SU-DHL-6 (cell line): ENCODE measurements at regions not wholly inside any gene's neighbourhood (a gene's known extent, or its start where the extent isn't known, plus 50 kb on each side); places are given as distances from the start of the nearest gene placed in this dataset.

Experiments
- H2AFZ ChIP-seq: fragments of 200-600 bp; sonication (generic); 2 replicates; pipeline ENCODE4 v1.6.1; 2014; ENCODE audit warnings: low read depth, mild to moderate bottlenecking, moderate library complexity, mixed read lengths, antibody characterized with exemption, low read length; ENCODE audit not compliant: severe bottlenecking
- H3F3A ChIP-seq: fragments of 200-600 bp; shearing (Covaris generic); 2 replicates; pipeline ENCODE4 v1.6.0; 2016; ENCODE audit warnings: antibody characterized with exemption, mild to moderate bottlenecking; ENCODE audit not compliant: insufficient read depth
- H3K27ac ChIP-seq: fragments of 200-600 bp; sonication (generic); 2 replicates; pipeline ENCODE4 v1.5.1; 2016; ENCODE audit warnings: low read depth, mild to moderate bottlenecking, low read length, moderate library complexity, mixed read lengths
- H3K27me3 ChIP-seq: fragments of 200-600 bp; sonication (generic), shearing (Covaris generic); 2 replicates; pipeline ENCODE4 v1.6.0; 2014; ENCODE audit warnings: mild to moderate bottlenecking, low read length
- H3K36me3 ChIP-seq: fragments of 200-600 bp; sonication (generic); 2 replicates; pipeline ENCODE4 v1.6.1; 2014; ENCODE audit warnings: mild to moderate bottlenecking, low read length, mixed read lengths
- H3K4me2 ChIP-seq: fragments of 300-600, 200-600 bp; shearing (Covaris generic), sonication (generic); 2 replicates; pipeline ENCODE4 v1.6.0; 2014; ENCODE audit warnings: low read length, low read depth, mild to moderate bottlenecking; ENCODE audit not compliant: poor library complexity, severe bottlenecking
- H3K4me3 ChIP-seq: fragments of 200-600 bp; sonication (generic); 2 replicates; pipeline ENCODE4 v1.5.1; 2014; ENCODE audit warnings: antibody characterized with exemption, low read length, mild to moderate bottlenecking, mixed read lengths; ENCODE audit not compliant: insufficient read depth, poor library complexity, severe bottlenecking
- H3K79me2 ChIP-seq: fragments of 200-600 bp; sonication (generic); 2 replicates; pipeline ENCODE4 v1.6.1; 2014; ENCODE audit warnings: mild to moderate bottlenecking, low read length, moderate library complexity; ENCODE audit not compliant: insufficient read depth
- H3K9ac ChIP-seq: fragments of 200-600 bp; sonication (generic); 2 replicates; pipeline ENCODE4 v1.7.0; 2014; ENCODE audit warnings: mild to moderate bottlenecking, low read length
- H3K9me2 ChIP-seq: fragments of 200-600 bp; sonication (generic); replicated peaks from 2 replicates; pipeline ENCODE4 v1.6.1; 2014; ENCODE audit warnings: low read length; ENCODE audit not compliant: insufficient read depth
- H3K9me3 ChIP-seq: fragments of 200-600 bp; sonication (generic); 2 replicates; pipeline ENCODE4 v1.6.1; 2014; ENCODE audit warnings: low read length, mixed read lengths; ENCODE audit not compliant: insufficient read depth
- H4K20me1 ChIP-seq: fragments of 200-600 bp; sonication (generic); 2 replicates; pipeline ENCODE4 v1.6.1; 2014; ENCODE audit warnings: low read depth, mild to moderate bottlenecking, antibody characterized with exemption, low read length, moderate library complexity, mixed read lengths
- CTCF ChIP-seq: fragments of 200-600 bp; sonication (generic); IDR thresholded peaks from one replicate; pipeline ENCODE4 v1.5.1; 2017; ENCODE audit warnings: antibody characterized with exemption, mild to moderate bottlenecking, low read length, moderate library complexity; ENCODE audit not compliant: insufficient read depth, poor library complexity, severe bottlenecking
- EZH2phosphoT487 ChIP-seq: fragments of 200-600 bp; sonication (generic), shearing (Covaris generic); conservative IDR thresholded peaks from 2 replicates; pipeline ENCODE4 v1.6.1; 2018; ENCODE audit warnings: mild to moderate bottlenecking, antibody characterized with exemption, low read length, moderate library complexity, mixed read lengths

DNA sequence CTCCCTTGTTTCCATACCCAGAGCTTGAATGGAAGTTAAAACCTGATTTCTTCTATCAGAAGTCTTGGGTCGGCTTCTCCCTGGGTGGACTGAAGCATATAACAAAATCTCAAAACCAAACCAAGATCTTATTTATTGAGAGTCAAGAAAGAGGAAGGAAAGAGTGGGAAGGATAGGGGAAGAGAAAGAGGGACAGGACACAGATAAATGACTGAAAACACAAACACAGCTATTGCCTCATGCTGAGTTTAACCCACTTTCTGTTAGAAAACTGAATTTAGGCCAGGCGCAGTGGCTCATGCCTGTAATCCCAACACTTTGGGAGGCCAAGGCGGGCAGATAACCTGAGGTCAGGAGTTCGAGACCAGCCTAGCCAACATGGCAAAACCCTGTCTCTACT, 92.9 kb downstream of the PALM2AKAP2 start:
- TF ChIP-seq EZH2phosphoT487 (no peak), CTCF (no peak)
- Histone ChIP-seq H2AFZ (no peak overlapping the region), H3K9me3 (no peaks in the 10 kb centered on the region), H4K20me1 (no peaks in the 10 kb centered on the region), H3K36me3 (no peaks in the 10 kb centered on the region), H3K9ac (no peak overlapping the region), H3K27me3 (no peaks in the 10 kb centered on the region), H3K27ac (no peak overlapping the region), H3F3A (no peaks in the 10 kb centered on the region), H3K4me2 (no peak overlapping the region), H3K79me2 (no peaks in the 10 kb centered on the region), H3K9me2 (no peaks in the 10 kb centered on the region), H3K4me3 (no peak overlapping the region)

GRCh38 chr9:109875495-109876129, 95.6 kb downstream of the PALM2AKAP2 start:
- H3K36me3 ChIP-seq, result no peaks in the 10 kb centered on the region

GRCh38 chr9:109880276-109881169, 100.5 kb downstream of the PALM2AKAP2 start:
- TF ChIP-seq CTCF, result peak; percentile 6
- no peak for TF ChIP-seq EZH2phosphoT487
- Histone ChIP-seq H3K9ac (no peak overlapping the region), H3K4me2 (peak overlapping the region; percentile 59), H3K9me3 (no peaks in the 10 kb centered on the region), H3K36me3 (no peaks in the 10 kb centered on the region), H4K20me1 (no peaks in the 10 kb centered on the region), H3K27me3 (no peaks in the 10 kb centered on the region), H2AFZ (peak overlapping the region; percentile 64), H3K79me2 (no peaks in the 10 kb centered on the region), H3K9me2 (no peaks in the 10 kb centered on the region), H3K27ac (no peak overlapping the region), H3F3A (no peaks in the 10 kb centered on the region), H3K4me3 (no peak overlapping the region)

More at GRCh38 chr9:109875495-109876129, 95.6 kb downstream of the PALM2AKAP2 start:
- Histone ChIP-seq H3F3A (no peaks in the 10 kb centered on the region), H2AFZ (no peak overlapping the region), H4K20me1 (no peaks in the 10 kb centered on the region), H3K9me2 (no peaks in the 10 kb centered on the region), H3K27me3 (no peaks in the 10 kb centered on the region), H3K4me3 (no peak overlapping the region), H3K79me2 (no peaks in the 10 kb centered on the region), H3K9me3 (no peaks in the 10 kb centered on the region), H3K27ac (no peak overlapping the region), H3K9ac (no peak overlapping the region), H3K4me2 (no peak overlapping the region)
- TF ChIP-seq EZH2phosphoT487 (no peak), CTCF (no peak)
